Testis (tissue), 2 donors: ENCODE measurements at regions not wholly inside any gene's neighbourhood (a gene's known extent, or its start where the extent isn't known, plus 50 kb on each side); places are given as distances from the start of the nearest gene placed in this dataset.
"Not testable (repeated sequence)": the region's sequence is repeated elsewhere in the genome, so short reads cannot be mapped to it uniquely, and the experiment has no call there.

Experiments
- CTCF ChIP-seq, 3 experiments: fragments of 450-650 bp in 2 of 3; fragments of 200-600 bp in 1 of 3; sonication (generic) in 1 of 3; IDR thresholded peaks; one replicate each; pipeline ENCODE4 v1.5.1; 2016 to 2019; ENCODE audit warnings: antibody characterized with exemption in 3 of 3, mild to moderate bottlenecking in 2 of 3, moderate library complexity in 1 of 3
- POLR2A ChIP-seq: fragments of 450-650 bp; IDR thresholded peaks from one replicate; pipeline ENCODE4 v1.6.1; 2017; ENCODE audit warnings: antibody characterized with exemption, mild to moderate bottlenecking, moderate library complexity

- TF ChIP-seq POLR2A; CTCF (IDR thresholded peaks at IDR 0.05): not testable (repeated sequence)
Observed at GRCh38 chr1:83309035-83309434, 689.9 kb downstream of the TTLL7 start.
